SK-MEL-5 (cell line): ENCODE measurements at regions not wholly inside any gene's neighbourhood (a gene's known extent, or its start where the extent isn't known, plus 50 kb on each side); places are given as distances from the start of the nearest gene placed in this dataset.

Source experiments
- DNase-seq: peaks from one replicate; pipeline ENCODE4 v3.0.0-alpha.2; 2016; ENCODE audit warnings: low read depth, low spot score
- in situ Hi-C: cut with HindIII; loops from 2 replicates; pipeline ENCODE4 v1.10.0; 2016; ENCODE audit warnings: low sequenced_read_pairs, high pct_unique_total_duplicates, low pct_unique_long_range_greater_than_20kb

DNA sequence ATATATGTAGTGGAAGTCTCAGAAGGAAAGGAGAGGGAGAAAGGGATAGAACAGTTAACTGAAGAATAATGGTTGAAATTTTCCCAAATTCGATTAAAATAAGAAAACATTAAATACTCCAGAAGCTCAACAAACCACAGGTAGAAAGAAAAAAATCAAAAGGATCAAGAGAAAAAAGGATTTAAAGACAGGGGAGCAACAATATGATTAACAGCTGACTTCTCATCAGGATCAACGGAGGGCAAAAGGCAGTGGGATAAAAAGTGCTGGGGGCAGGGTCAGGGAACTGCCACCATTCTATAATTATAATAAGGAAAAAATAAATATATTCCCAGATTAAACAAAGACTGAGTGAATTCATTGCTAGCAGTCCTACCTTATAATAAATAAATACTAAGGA lies 55.3 kb downstream of the CDKN2C start:
- DNase-seq = no peak
- in situ Hi-C loops = no loop called here

DNA sequence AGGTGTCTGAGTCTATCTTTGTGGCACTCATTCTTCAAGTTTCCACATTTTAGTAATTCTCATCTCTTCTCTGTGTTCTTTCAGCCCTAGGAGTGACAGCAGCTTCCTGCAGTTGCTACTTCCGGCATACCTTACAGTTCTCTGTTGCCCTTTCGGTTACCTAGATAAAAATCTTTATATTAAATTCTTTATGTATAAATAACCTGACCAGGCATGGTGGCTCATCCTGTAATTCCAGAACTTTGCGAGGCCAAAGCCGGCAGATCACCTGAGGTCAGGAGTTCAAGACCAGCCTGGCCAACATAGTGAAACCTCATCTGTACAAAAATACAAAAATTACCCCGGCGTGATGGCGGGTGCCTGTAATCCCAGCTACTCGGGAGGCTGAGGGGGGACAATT lies 62.9 kb downstream of the CDKN2C start:
- no peak for DNase-seq
- in situ Hi-C loops = no loop called here

DNA sequence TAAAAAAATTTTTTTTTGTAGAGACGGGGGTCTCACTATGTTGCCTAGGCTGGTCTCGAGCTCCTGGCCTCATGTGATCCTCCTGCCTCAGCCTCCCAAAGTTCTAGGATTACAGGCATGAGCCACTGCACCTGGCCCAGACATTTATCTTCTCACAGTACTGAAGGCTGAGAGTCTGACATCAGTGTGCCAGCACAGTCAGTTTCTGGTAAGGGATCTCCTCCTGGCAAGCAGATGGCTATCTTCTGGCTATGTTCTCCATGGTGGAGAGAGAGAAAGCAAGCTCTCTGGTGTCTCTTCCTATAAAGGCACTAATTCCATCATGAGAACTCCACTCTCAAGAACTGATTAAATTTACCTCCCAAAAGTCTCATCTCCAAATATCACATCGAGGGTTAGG lies 57.8 kb upstream of the C1orf185 start:
- in situ Hi-C loops = no loop called here
- DNase-seq = no peak

DNA sequence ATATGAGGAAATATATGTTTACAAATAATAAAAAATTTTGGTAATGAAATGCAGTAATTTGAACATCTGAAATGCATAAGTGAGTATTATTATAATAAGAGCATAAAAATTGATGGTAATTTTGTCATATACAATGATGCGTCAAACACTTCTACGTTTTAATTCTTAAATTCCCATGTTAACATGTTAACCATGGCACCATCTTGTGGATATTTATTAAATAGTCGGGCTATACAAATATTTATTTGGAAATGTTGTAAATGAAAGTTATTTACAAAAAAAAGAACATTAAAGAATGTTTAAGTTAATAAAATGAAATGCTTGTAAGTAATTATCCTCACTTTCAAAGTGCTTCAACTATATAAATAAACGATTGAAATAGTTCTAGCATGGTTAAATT lies 57.2 kb upstream of the C1orf185 start:
- peak; percentile 35 for DNase-seq
- in situ Hi-C loops = no loop called here

DNA sequence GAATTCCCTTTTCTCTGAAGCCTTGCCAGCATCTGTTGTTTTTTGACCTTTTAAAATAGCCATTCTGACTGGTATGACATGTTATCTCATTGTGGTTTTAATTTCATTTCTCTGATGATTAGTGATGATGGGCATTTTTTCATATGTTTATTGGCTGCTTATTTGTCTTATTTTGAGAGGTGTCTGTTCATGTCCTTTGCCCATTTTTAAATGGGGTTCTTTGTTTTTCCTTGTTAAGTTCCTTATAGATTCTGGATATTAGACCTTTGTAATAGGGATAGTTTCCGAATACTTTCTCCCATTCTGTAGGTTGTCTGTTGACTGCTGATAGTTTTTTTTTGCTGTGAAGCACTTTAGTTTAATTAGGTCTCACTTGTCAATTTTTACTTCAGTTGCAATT lies 54.0 kb upstream of the C1orf185 start:
- DNase-seq = no peak
- in situ Hi-C loops = no loop called here

DNA sequence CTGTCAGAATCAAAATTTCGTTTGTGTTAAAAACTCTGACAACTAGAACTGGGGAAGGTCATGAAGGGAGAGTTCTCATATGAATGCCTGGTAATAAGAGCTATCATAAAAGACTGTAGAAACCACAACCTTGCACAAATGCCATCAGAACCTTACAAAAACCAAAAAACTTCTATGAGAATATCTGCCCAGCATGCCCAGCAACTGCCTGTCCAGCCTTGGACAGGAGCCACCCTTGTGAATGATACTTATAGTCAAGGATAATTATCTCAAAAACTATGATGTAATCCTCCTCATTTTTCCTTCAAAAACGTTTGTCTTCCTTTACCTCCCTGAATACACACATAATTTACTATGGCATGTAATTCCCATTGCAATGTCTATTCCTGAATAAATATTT lies 53.4 kb upstream of the C1orf185 start:
- in situ Hi-C loops = no loop called here
- DNase-seq = no peak
